HCT116 (cell line): ENCODE measurements at regions not wholly inside any gene's neighbourhood (a gene's known extent, or its start where the extent isn't known, plus 50 kb on each side); places are given as distances from the start of the nearest gene placed in this dataset.

Source experiments
- CBX3 ChIP-seq: IDR thresholded peaks from 2 replicates; pipeline ENCODE4 v1.6.1; 2012; ENCODE audit warnings: low read depth
- CEBPB ChIP-seq: IDR thresholded peaks from 2 replicates; pipeline ENCODE4 v1.6.1; 2012; ENCODE audit warnings: low read depth
- EGR1 ChIP-seq: IDR thresholded peaks from 2 replicates; pipeline ENCODE4 v1.6.1; 2012; ENCODE audit warnings: low read depth
- FOSL1 ChIP-seq: IDR thresholded peaks from 2 replicates; pipeline ENCODE4 v1.6.1; 2012; ENCODE audit warnings: low read depth
- JUND ChIP-seq: IDR thresholded peaks from 2 replicates; pipeline ENCODE4 v1.6.1; 2012
- POLR2AphosphoS5 ChIP-seq: IDR thresholded peaks from 2 replicates; pipeline ENCODE4 v1.6.1; 2011; ENCODE audit warnings: mild to moderate bottlenecking, low read depth, low read length, moderate library complexity
- REST ChIP-seq: IDR thresholded peaks from 2 replicates; pipeline ENCODE4 v1.6.1; 2012; ENCODE audit warnings: low read depth
- SRF ChIP-seq: IDR thresholded peaks from 2 replicates; pipeline ENCODE4 v1.6.1; 2012; ENCODE audit warnings: low read depth
- ZNF274 ChIP-seq: fragments of 200-500 bp; sonication (Bioruptor generic); IDR thresholded peaks from 2 replicates; pipeline ENCODE4 v1.6.1; 2014; ENCODE audit warnings: mild to moderate bottlenecking, low read depth, low read length, inconsistent platforms
- TF ChIP-seq, protein P1 (sequence below), 3 experiments: fragments of 200-600 bp in 1 of 3; sonication (generic) in 1 of 3; IDR thresholded peaks in 2 of 3; conservative IDR thresholded peaks in 1 of 3; 2 replicates each; pipeline ENCODE4 v1.5.1; 2012 to 2017; ENCODE audit warnings: low read depth in 2 of 3, low read length in 2 of 3, antibody characterized with exemption in 1 of 3, borderline replicate concordance in 1 of 3, control low read depth in 1 of 3, mild to moderate bottlenecking in 1 of 3, mixed read lengths in 1 of 3, mixed run types in 1 of 3, moderate library complexity in 1 of 3; ENCODE audit not compliant: insufficient read depth in 1 of 3
- TF ChIP-seq, protein P2 (sequence below): IDR thresholded peaks from 2 replicates; pipeline ENCODE4 v1.6.1; 2012

- TF ChIP-seq, protein P1, sequence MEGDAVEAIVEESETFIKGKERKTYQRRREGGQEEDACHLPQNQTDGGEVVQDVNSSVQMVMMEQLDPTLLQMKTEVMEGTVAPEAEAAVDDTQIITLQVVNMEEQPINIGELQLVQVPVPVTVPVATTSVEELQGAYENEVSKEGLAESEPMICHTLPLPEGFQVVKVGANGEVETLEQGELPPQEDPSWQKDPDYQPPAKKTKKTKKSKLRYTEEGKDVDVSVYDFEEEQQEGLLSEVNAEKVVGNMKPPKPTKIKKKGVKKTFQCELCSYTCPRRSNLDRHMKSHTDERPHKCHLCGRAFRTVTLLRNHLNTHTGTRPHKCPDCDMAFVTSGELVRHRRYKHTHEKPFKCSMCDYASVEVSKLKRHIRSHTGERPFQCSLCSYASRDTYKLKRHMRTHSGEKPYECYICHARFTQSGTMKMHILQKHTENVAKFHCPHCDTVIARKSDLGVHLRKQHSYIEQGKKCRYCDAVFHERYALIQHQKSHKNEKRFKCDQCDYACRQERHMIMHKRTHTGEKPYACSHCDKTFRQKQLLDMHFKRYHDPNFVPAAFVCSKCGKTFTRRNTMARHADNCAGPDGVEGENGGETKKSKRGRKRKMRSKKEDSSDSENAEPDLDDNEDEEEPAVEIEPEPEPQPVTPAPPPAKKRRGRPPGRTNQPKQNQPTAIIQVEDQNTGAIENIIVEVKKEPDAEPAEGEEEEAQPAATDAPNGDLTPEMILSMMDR (IDR thresholded peaks at IDR 0.05 in 2 of 3, conservative IDR thresholded peaks at IDR 0.05 in 1 of 3; ENCODE audit: borderline replicate concordance in 1 of 3, insufficient read depth in 1 of 3, low read depth in 2 of 3, low read length in 2 of 3) = no peak
- TF ChIP-seq POLR2AphosphoS5 (no peak), JUND (no peak), SRF (no peak), REST (no peak), CEBPB (no peak), EGR1 (no peak), ZNF274 (no peak), FOSL1 (no peak), CBX3 (no peak)
- TF ChIP-seq, protein P2, sequence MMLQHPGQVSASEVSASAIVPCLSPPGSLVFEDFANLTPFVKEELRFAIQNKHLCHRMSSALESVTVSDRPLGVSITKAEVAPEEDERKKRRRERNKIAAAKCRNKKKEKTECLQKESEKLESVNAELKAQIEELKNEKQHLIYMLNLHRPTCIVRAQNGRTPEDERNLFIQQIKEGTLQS = no peak
Measured at GRCh38 chr7:155399577-155399976, 58.4 kb upstream of the EN2 start (continued).
